ENCODE measurements at regions not wholly inside any gene's neighbourhood (a gene's known extent, or its start where the extent isn't known, plus 50 kb on each side); places are given as distances from the start of the nearest gene placed in this dataset.

- H3K4me3 ChIP-seq (ENCODE audit: low read length in 2 of 2) = no peak overlapping the region
- peaks cover 2% of the 10 kb centered on the region for H3K9me3 ChIP-seq (ENCODE audit: control insufficient read depth, low read length)
- no peaks in the 10 kb centered on the region for H3K4me1 ChIP-seq (ENCODE audit: control insufficient read depth in 1 of 2, insufficient read depth in 2 of 2, low read length in 2 of 2)
- 34 to 41% methylated on average over 3 of the region's 3 CpGs for WGBS, 2 donors
- no peaks in the 10 kb centered on the region for H3K36me3 ChIP-seq (ENCODE audit: control insufficient read depth in 1 of 2, insufficient read depth in 2 of 2, low read length in 1 of 2)
- no peaks in the 10 kb centered on the region for H3K27me3 ChIP-seq (ENCODE audit: control insufficient read depth in 1 of 2, insufficient read depth in 2 of 2, low read length in 1 of 2)
- H3K27ac ChIP-seq (ENCODE audit: low read depth in 1 of 2, low read length in 2 of 2) = no peak overlapping the region
- intact Hi-C loops (cut with DNase I) = no loop called here
- ATAC-seq (ENCODE audit: low FRiP score) (no peak), DNase-seq (no peak)
Measured at GRCh38 chr9:12464400-12464799, 228.8 kb upstream of the TYRP1 start.

- 1 to 2% methylated on average over 2 of the region's 2 CpGs for WGBS, 2 donors
- no peaks in the 10 kb centered on the region for H3K36me3 ChIP-seq (ENCODE audit: control insufficient read depth in 1 of 2, insufficient read depth in 2 of 2, low read length in 1 of 2)
- H3K27ac ChIP-seq (ENCODE audit: low read depth in 1 of 2, low read length in 2 of 2) = no peak overlapping the region
- no peaks in the 10 kb centered on the region for H3K4me1 ChIP-seq (ENCODE audit: control insufficient read depth in 1 of 2, insufficient read depth in 2 of 2, low read length in 2 of 2)
- no peak overlapping the region for H3K4me3 ChIP-seq (ENCODE audit: low read length in 2 of 2)
- H3K27me3 ChIP-seq (ENCODE audit: control insufficient read depth in 1 of 2, insufficient read depth in 2 of 2, low read length in 1 of 2) = no peaks in the 10 kb centered on the region
- DNase-seq (no peak), ATAC-seq (ENCODE audit: low FRiP score) (no peak)
- H3K9me3 ChIP-seq (ENCODE audit: control insufficient read depth, low read length) = peaks cover 2% of the 10 kb centered on the region
- intact Hi-C loops (cut with DNase I) = no loop called here
Measured at GRCh38 chr9:12464910-12465512, 228.2 kb upstream of the TYRP1 start.

DNA sequence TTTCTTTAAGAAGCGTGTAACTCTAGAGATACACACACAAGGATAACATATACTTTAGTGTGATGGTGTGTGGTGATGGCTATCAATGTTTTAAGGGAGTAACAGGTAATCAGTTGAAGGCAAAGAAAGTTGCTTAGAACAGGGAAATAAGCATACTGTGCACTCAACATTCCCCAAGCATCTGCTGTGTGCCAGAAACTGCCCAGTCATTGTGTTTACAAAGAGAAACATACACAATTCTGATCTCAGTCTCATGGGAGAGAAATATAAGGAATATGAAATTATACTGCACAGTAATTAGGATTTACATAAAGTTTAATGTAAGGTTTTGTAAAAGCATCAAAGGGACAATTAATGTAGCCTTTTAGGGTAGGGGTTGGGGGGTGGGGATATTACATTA lies 224.1 kb upstream of the TYRP1 start:
- H3K4me1 ChIP-seq (ENCODE audit: control insufficient read depth in 1 of 2, insufficient read depth in 2 of 2, low read length in 2 of 2) = no peaks in the 10 kb centered on the region
- intact Hi-C loops (cut with DNase I) = no loop called here
- no peak for DNase-seq
- H3K27me3 ChIP-seq (ENCODE audit: control insufficient read depth in 1 of 2, insufficient read depth in 2 of 2, low read length in 1 of 2) = no peaks in the 10 kb centered on the region
- WGBS, 2 donors = 95 to 96% methylated on average over 1 of the region's 1 CpG
- H3K27ac ChIP-seq (ENCODE audit: low read depth in 1 of 2, low read length in 2 of 2) = no peak overlapping the region
- H3K36me3 ChIP-seq (ENCODE audit: control insufficient read depth in 1 of 2, insufficient read depth in 2 of 2, low read length in 1 of 2) = no peaks in the 10 kb centered on the region
- H3K9me3 ChIP-seq (ENCODE audit: control insufficient read depth, low read length) = no peaks in the 10 kb centered on the region
- no peak for ATAC-seq (ENCODE audit: low FRiP score)
- no peak overlapping the region for H3K4me3 ChIP-seq (ENCODE audit: low read length in 2 of 2)

DNA sequence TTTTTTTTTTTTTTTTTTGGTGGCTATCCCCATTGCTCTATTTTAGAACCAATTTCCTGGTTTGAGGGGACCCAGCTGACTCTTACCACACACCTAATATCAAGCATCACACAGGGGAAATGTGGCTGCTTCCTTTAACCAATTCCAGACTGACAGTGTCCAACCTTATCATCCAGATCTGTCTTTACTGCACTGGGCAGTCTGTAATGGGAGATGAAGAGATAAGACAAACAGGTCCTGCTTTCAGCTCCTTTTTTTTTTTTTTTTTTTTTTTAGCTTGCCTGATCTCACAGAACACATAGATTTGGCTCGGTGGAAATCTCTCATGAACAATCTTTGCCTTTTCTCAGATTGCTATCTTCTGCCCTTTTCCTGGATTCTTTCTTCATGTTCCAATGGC lies 198.8 kb upstream of the TYRP1 start:
- 71 to 87% methylated on average over 1 of the region's 1 CpG for WGBS, 2 donors
- no peak overlapping the region for H3K4me3 ChIP-seq (ENCODE audit: low read length in 2 of 2)
- DNase-seq (no peak), ATAC-seq (ENCODE audit: low FRiP score) (no peak)
- H3K27ac ChIP-seq (ENCODE audit: low read depth in 1 of 2, low read length in 2 of 2) = no peak overlapping the region
- H3K36me3 ChIP-seq (ENCODE audit: control insufficient read depth in 1 of 2, insufficient read depth in 2 of 2, low read length in 1 of 2) = no peaks in the 10 kb centered on the region
- H3K27me3 ChIP-seq (ENCODE audit: control insufficient read depth in 1 of 2, insufficient read depth in 2 of 2, low read length in 1 of 2) = no peaks in the 10 kb centered on the region
- no peaks in the 10 kb centered on the region for H3K4me1 ChIP-seq (ENCODE audit: control insufficient read depth in 1 of 2, insufficient read depth in 2 of 2, low read length in 2 of 2)
- H3K9me3 ChIP-seq (ENCODE audit: control insufficient read depth, low read length) = no peaks in the 10 kb centered on the region
- intact Hi-C loops (cut with DNase I) = no loop called here

DNA sequence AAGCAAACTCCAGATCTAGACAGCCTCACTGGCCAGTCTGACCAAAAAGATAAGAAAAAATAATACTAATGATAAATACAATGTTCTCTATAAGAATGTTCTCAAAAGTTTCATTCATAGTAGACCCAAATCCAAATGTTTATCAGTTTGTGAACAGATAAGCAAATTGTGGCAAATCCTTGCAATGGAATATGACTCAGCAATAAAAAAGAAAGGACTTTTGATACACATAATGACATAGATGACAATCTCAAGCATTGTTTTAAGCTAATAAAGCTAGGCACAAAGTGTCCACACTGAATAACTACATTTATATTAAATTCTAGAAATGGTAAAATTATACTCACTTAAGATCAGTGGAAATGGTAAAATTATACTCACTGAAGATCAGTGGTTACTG lies 195.4 kb upstream of the TYRP1 start:
- ATAC-seq (ENCODE audit: low FRiP score) (no peak), DNase-seq (no peak)
- no peaks in the 10 kb centered on the region for H3K27me3 ChIP-seq (ENCODE audit: control insufficient read depth in 1 of 2, insufficient read depth in 2 of 2, low read length in 1 of 2)
- intact Hi-C loops (cut with DNase I) = no loop called here
- H3K9me3 ChIP-seq (ENCODE audit: control insufficient read depth, low read length) = no peaks in the 10 kb centered on the region
- H3K4me3 ChIP-seq (ENCODE audit: low read length in 2 of 2) = no peak overlapping the region
- no peaks in the 10 kb centered on the region for H3K4me1 ChIP-seq (ENCODE audit: control insufficient read depth in 1 of 2, insufficient read depth in 2 of 2, low read length in 2 of 2)
- H3K27ac ChIP-seq (ENCODE audit: low read depth in 1 of 2, low read length in 2 of 2) = no peak overlapping the region
- no peaks in the 10 kb centered on the region for H3K36me3 ChIP-seq (ENCODE audit: control insufficient read depth in 1 of 2, insufficient read depth in 2 of 2, low read length in 1 of 2)

- Histone ChIP-seq H3K36me3 (ENCODE audit: control insufficient read depth in 1 of 2, insufficient read depth in 2 of 2, low read length in 1 of 2) (no peaks in the 10 kb centered on the region), H3K27me3 (ENCODE audit: control insufficient read depth in 1 of 2, insufficient read depth in 2 of 2, low read length in 1 of 2) (no peaks in the 10 kb centered on the region), H3K4me1 (ENCODE audit: control insufficient read depth in 1 of 2, insufficient read depth in 2 of 2, low read length in 2 of 2) (no peaks in the 10 kb centered on the region), H3K4me3 (ENCODE audit: low read length in 2 of 2) (no peak overlapping the region), H3K9me3 (ENCODE audit: control insufficient read depth, low read length) (no peaks in the 10 kb centered on the region), H3K27ac (ENCODE audit: low read depth in 1 of 2, low read length in 2 of 2) (no peak overlapping the region)
- 92 to 94% methylated on average over 4 of the region's 4 CpGs for WGBS, 2 donors
- no peak for DNase-seq
- intact Hi-C loops (cut with DNase I) = no loop called here
- no peak for ATAC-seq (ENCODE audit: low FRiP score)
Measured at GRCh38 chr9:12502520-12502919, 190.7 kb upstream of the TYRP1 start.

DNA sequence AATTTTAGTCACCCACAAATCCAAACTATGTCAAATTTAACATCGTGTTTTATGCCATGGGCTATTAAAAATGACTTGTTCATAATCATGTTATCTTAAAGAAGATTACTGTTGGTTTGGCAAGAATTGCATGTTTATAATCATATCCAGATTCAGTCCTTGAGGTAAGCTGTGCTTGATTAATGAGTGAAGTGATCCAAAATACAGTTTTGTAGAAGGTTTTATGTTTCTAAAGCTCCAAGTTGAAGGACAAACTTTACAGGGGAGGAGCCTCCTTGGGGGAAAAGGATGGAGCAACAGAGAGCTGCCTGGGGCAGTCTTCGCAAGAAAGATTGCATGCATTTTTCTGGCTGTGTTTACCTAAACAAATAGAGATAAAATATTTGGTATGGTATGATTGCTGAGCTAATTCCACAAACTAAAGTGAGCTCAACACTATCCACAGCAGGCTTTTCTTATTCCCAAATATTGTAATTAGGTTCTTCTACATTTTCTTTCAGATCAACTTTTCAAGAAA lies 189.5 kb upstream of the TYRP1 start:
- Histone ChIP-seq H3K36me3 (ENCODE audit: control insufficient read depth in 1 of 2, insufficient read depth in 2 of 2, low read length in 1 of 2) (no peaks in the 10 kb centered on the region), H3K4me1 (ENCODE audit: control insufficient read depth in 1 of 2, insufficient read depth in 2 of 2, low read length in 2 of 2) (no peaks in the 10 kb centered on the region), H3K27ac (ENCODE audit: low read depth in 1 of 2, low read length in 2 of 2) (no peak overlapping the region), H3K27me3 (ENCODE audit: control insufficient read depth in 1 of 2, insufficient read depth in 2 of 2, low read length in 1 of 2) (no peaks in the 10 kb centered on the region), H3K9me3 (ENCODE audit: control insufficient read depth, low read length) (no peaks in the 10 kb centered on the region), H3K4me3 (ENCODE audit: low read length in 2 of 2) (no peak overlapping the region)
- DNase-seq = no peak
- intact Hi-C loops (cut with DNase I) = no loop called here
- 16 to 17% methylated on average over 2 of the region's 2 CpGs for WGBS, 2 donors
- no peak for ATAC-seq (ENCODE audit: low FRiP score)

GRCh38 chr9:12510551-12510950 lies 182.6 kb upstream of the TYRP1 start:
- no peak overlapping the region for H3K27ac ChIP-seq (ENCODE audit: low read depth in 1 of 2, low read length in 2 of 2)
- no peak overlapping the region for H3K4me3 ChIP-seq (ENCODE audit: low read length in 2 of 2)
- H3K27me3 ChIP-seq (ENCODE audit: control insufficient read depth in 1 of 2, insufficient read depth in 2 of 2, low read length in 1 of 2) = no peaks in the 10 kb centered on the region
- no peak for DNase-seq
- H3K4me1 ChIP-seq (ENCODE audit: control insufficient read depth in 1 of 2, insufficient read depth in 2 of 2, low read length in 2 of 2) = no peaks in the 10 kb centered on the region
- WGBS, 2 donors = 54 to 79% methylated on average over 3 of the region's 3 CpGs
- H3K36me3 ChIP-seq (ENCODE audit: control insufficient read depth in 1 of 2, insufficient read depth in 2 of 2, low read length in 1 of 2) = no peaks in the 10 kb centered on the region
- intact Hi-C loops (cut with DNase I) = no loop called here
- no peaks in the 10 kb centered on the region for H3K9me3 ChIP-seq (ENCODE audit: control insufficient read depth, low read length)
- no peak for ATAC-seq (ENCODE audit: low FRiP score)

- H3K9me3 ChIP-seq (ENCODE audit: control insufficient read depth, low read length) = no peaks in the 10 kb centered on the region
- H3K27me3 ChIP-seq (ENCODE audit: control insufficient read depth in 1 of 2, insufficient read depth in 2 of 2, low read length in 1 of 2) = no peaks in the 10 kb centered on the region
- no peaks in the 10 kb centered on the region for H3K36me3 ChIP-seq (ENCODE audit: control insufficient read depth in 1 of 2, insufficient read depth in 2 of 2, low read length in 1 of 2)
- no peak for DNase-seq
- no peak for ATAC-seq (ENCODE audit: low FRiP score)
- intact Hi-C loops (cut with DNase I) = no loop called here
- H3K4me1 ChIP-seq (ENCODE audit: control insufficient read depth in 1 of 2, insufficient read depth in 2 of 2, low read length in 2 of 2) = no peaks in the 10 kb centered on the region
- WGBS, 2 donors = 49 to 52% methylated on average over 1 of the region's 1 CpG
- no peak overlapping the region for H3K27ac ChIP-seq (ENCODE audit: low read depth in 1 of 2, low read length in 2 of 2)
- H3K4me3 ChIP-seq (ENCODE audit: low read length in 2 of 2) = no peak overlapping the region
Measured at GRCh38 chr9:12511726-12512125, 181.5 kb upstream of the TYRP1 start.
